Effector memory CD4-positive, alpha-beta T cell (primary cell): ENCODE measurements at regions not wholly inside any gene's neighbourhood (a gene's known extent, or its start where the extent isn't known, plus 50 kb on each side); places are given as distances from the start of the nearest gene placed in this dataset.
A peak's percentile ranks its signal among the peaks of the same experiment; 100 is the strongest.

Source experiments
- DNase-seq, 3 donors: peaks; one replicate each; pipeline ENCODE4 v3.0.0-alpha.2; 2020
- H3K27ac ChIP-seq: 2 replicates; pipeline ENCODE4 v1.7.0; 2013; ENCODE audit warnings: mild to moderate bottlenecking, low read length, moderate library complexity; ENCODE audit not compliant: insufficient read depth, poor library complexity, severe bottlenecking
- H3K27me3 ChIP-seq: replicated peaks from 2 replicates; pipeline ENCODE4 v1.7.0; 2013; ENCODE audit warnings: mild to moderate bottlenecking, low read length; ENCODE audit not compliant: insufficient read depth, control insufficient read depth, poor library complexity, severe bottlenecking
- H3K36me3 ChIP-seq: 2 replicates; pipeline ENCODE4 v1.7.0; 2013; ENCODE audit warnings: mild to moderate bottlenecking, low read length, moderate library complexity; ENCODE audit not compliant: control insufficient read depth, insufficient read depth
- H3K4me1 ChIP-seq: 2 replicates; pipeline ENCODE4 v1.7.0; 2013; ENCODE audit warnings: low read length, mild to moderate bottlenecking; ENCODE audit not compliant: control insufficient read depth, insufficient read depth, poor library complexity, severe bottlenecking
- H3K4me3 ChIP-seq: 2 replicates; pipeline ENCODE4 v1.7.0; 2013; ENCODE audit warnings: low read length, low read depth, mild to moderate bottlenecking; ENCODE audit not compliant: insufficient read depth, poor library complexity, severe bottlenecking
- H3K9me3 ChIP-seq: 2 replicates; pipeline ENCODE4 v1.7.0; 2013; ENCODE audit warnings: mild to moderate bottlenecking, low read length, moderate library complexity; ENCODE audit not compliant: control insufficient read depth

DNA sequence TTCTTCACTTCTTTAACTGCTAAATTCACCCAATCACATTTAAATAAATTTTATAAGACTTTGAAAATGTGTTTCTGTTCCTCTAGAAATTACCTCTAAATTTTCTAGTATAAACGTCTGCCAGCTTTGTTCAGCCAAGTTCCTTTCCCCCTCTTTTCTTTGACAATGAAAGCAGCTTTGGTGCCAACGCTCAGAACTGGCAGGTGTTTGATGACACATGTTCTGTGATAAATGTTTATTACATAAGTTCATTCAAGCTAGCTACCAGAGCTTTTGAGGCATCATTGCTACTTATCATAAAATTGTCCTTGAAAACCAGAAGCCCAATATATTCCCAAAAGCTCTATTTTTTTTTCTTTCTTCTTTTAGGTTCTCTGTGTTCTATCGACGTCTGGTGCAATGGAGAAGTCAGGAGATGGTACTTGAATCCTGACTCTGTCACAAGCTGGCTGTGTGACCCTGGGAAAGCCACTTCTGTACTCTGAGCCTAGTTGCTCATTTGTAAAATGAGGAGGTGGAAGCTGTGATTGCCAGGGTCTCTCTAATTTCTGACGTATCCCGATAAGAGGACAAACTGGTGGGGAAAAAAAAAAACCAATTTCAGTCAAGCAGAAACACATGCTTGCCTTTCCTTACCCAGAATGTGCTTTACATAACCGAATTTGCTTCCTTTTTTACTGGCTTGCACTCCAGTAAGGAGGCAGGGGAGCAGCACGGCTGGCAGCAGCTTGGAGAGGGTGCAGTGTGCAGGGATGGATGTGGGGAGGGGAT is 187.1 kb upstream of the LPP start:
- DNase-seq = no peak
- no peak overlapping the region for H3K27ac ChIP-seq
- no peaks in the 10 kb centered on the region for H3K27me3 ChIP-seq
- no peak overlapping the region for H3K4me3 ChIP-seq
- H3K4me1 ChIP-seq = no peaks in the 10 kb centered on the region
- no peaks in the 10 kb centered on the region for H3K36me3 ChIP-seq
- no peaks in the 10 kb centered on the region for H3K9me3 ChIP-seq

GRCh38 chr3:187967993-187968392 is 186.0 kb upstream of the LPP start:
- Histone ChIP-seq H3K27ac (no peak overlapping the region), H3K9me3 (no peaks in the 10 kb centered on the region), H3K4me1 (no peaks in the 10 kb centered on the region), H3K27me3 (no peaks in the 10 kb centered on the region), H3K36me3 (no peaks in the 10 kb centered on the region), H3K4me3 (no peak overlapping the region)
- DNase-seq = no peak

- H3K9me3 ChIP-seq = no peaks in the 10 kb centered on the region
- no peaks in the 10 kb centered on the region for H3K27me3 ChIP-seq
- peaks cover 4% of the 10 kb centered on the region for H3K4me1 ChIP-seq
- DNase-seq = no peak
- no peak overlapping the region for H3K27ac ChIP-seq
- no peak overlapping the region for H3K4me3 ChIP-seq
- H3K36me3 ChIP-seq = no peaks in the 10 kb centered on the region
These were observed 184.9 kb upstream of the LPP start for GRCh38 chr3:187968883-187969580.

DNA sequence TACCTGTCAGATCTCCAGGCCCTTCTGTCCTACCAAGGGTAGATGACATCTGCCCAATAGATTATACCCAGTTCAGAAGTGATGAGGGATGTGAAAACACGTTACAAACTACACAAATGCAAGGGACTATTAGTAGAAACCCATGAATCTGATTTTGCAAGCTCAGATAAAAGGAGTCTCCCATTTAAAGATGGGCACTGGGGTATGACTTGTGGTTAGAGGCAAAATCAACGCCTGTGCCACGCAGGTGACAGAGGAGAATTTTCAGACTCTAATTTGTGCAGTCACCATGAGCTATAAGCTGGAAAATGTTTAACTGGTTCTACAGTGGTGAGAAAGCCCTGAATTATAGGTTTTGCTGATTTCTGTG is 184.4 kb upstream of the LPP start:
- DNase-seq = no peak
- H3K27ac ChIP-seq = no peak overlapping the region
- peaks cover 7% of the 10 kb centered on the region for H3K4me1 ChIP-seq
- no peaks in the 10 kb centered on the region for H3K27me3 ChIP-seq
- H3K36me3 ChIP-seq = no peaks in the 10 kb centered on the region
- H3K4me3 ChIP-seq = no peak overlapping the region
- H3K9me3 ChIP-seq = no peaks in the 10 kb centered on the region

DNA sequence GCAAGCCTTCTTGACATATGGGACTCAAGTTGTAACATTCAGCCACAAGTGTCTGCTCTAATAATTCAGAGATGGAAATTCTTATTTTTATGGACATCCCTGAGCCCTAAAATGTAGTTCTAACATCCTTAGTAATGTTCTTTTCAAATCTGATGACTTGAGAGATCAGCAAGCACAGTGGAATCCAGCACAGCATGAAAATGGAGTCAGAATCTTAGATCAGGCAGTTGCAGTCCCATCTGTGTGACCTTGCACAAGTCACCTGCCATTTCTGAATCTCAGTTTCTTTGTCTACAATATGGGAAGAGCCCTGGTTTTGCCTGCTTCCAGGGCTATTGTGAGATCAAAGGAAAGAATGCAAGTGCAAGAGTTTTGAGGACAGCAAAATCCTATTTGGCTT is 183.9 kb upstream of the LPP start:
- DNase-seq = no peak
- no peaks in the 10 kb centered on the region for H3K9me3 ChIP-seq
- no peaks in the 10 kb centered on the region for H3K27me3 ChIP-seq
- peaks cover 12% of the 10 kb centered on the region for H3K4me1 ChIP-seq
- no peak overlapping the region for H3K4me3 ChIP-seq
- no peaks in the 10 kb centered on the region for H3K36me3 ChIP-seq
- no peak overlapping the region for H3K27ac ChIP-seq

GRCh38 chr3:187971629-187972028 is 182.3 kb upstream of the LPP start:
- H3K4me1 ChIP-seq = peaks cover 21% of the 10 kb centered on the region
- H3K4me3 ChIP-seq = no peak overlapping the region
- no peaks in the 10 kb centered on the region for H3K27me3 ChIP-seq
- DNase-seq = no peak
- no peak overlapping the region for H3K27ac ChIP-seq
- H3K9me3 ChIP-seq = no peaks in the 10 kb centered on the region
- no peaks in the 10 kb centered on the region for H3K36me3 ChIP-seq

GRCh38 chr3:187972454-187972853 is 181.5 kb upstream of the LPP start:
- H3K27me3 ChIP-seq = no peaks in the 10 kb centered on the region
- H3K9me3 ChIP-seq = no peaks in the 10 kb centered on the region
- no peaks in the 10 kb centered on the region for H3K36me3 ChIP-seq
- H3K4me1 ChIP-seq = peaks cover 21% of the 10 kb centered on the region
- no peak overlapping the region for H3K4me3 ChIP-seq
- no peak overlapping the region for H3K27ac ChIP-seq
- DNase-seq = no peak

- DNase-seq = no peak
- Histone ChIP-seq H3K9me3 (no peaks in the 10 kb centered on the region), H3K4me1 (peaks cover 32% of the 10 kb centered on the region), H3K4me3 (no peak overlapping the region), H3K36me3 (no peaks in the 10 kb centered on the region), H3K27ac (peak overlapping the region; percentile 72), H3K27me3 (no peaks in the 10 kb centered on the region)
These were observed 179.7 kb upstream of the LPP start for GRCh38 chr3:187973977-187974870.

GRCh38 chr3:187974871-187975271 is 179.1 kb upstream of the LPP start:
- Histone ChIP-seq H3K27ac (peak overlapping the region; percentile 72), H3K4me1 (peaks cover 39% of the 10 kb centered on the region), H3K27me3 (no peaks in the 10 kb centered on the region), H3K4me3 (no peak overlapping the region), H3K9me3 (no peaks in the 10 kb centered on the region), H3K36me3 (no peaks in the 10 kb centered on the region)
- DNase-seq = no peak
